Kidney capillary endothelial cell (primary cell): ENCODE measurements at regions not wholly inside any gene's neighbourhood (a gene's known extent, or its start where the extent isn't known, plus 50 kb on each side); places are given as distances from the start of the nearest gene placed in this dataset.

Source experiments
- DNase-seq: peaks from one replicate; pipeline ENCODE4 v3.0.0-alpha.2; 2018; ENCODE audit warnings: low spot score

- no peak for DNase-seq
Measured at GRCh38 chr14:31965735-31966598, 111.1 kb upstream of the ARHGAP5 start.

GRCh38 chr14:31966896-31967668, 110.0 kb upstream of the ARHGAP5 start:
- no peak for DNase-seq

GRCh38 chr14:31967669-31967975, 109.5 kb upstream of the ARHGAP5 start:
- DNase-seq = no peak

- DNase-seq = no peak
Measured at GRCh38 chr14:31968107-31968810, 108.8 kb upstream of the ARHGAP5 start.

- DNase-seq = no peak
Measured at GRCh38 chr14:31968956-31969698, 108.0 kb upstream of the ARHGAP5 start.

GRCh38 chr14:31969699-31970240, 107.3 kb upstream of the ARHGAP5 start:
- no peak for DNase-seq

- no peak for DNase-seq
Measured at GRCh38 chr14:31970744-31971143, 106.4 kb upstream of the ARHGAP5 start.

GRCh38 chr14:31971612-31972011, 105.5 kb upstream of the ARHGAP5 start:
- DNase-seq = no peak

- DNase-seq = no peak
Measured at GRCh38 chr14:31977001-31977556, 100.0 kb upstream of the ARHGAP5 start.

GRCh38 chr14:31978423-31978822, 98.7 kb upstream of the ARHGAP5 start:
- DNase-seq = no peak

GRCh38 chr14:31982642-31983041, 94.5 kb upstream of the ARHGAP5 start:
- DNase-seq = no peak

- DNase-seq = no peak
Measured at GRCh38 chr14:31986405-31986804, 90.7 kb upstream of the ARHGAP5 start.

- no peak for DNase-seq
Measured at GRCh38 chr14:31987721-31988120, 89.4 kb upstream of the ARHGAP5 start.

- DNase-seq = no peak
Measured at GRCh38 chr14:31988244-31988643, 88.9 kb upstream of the ARHGAP5 start.

- DNase-seq = no peak
Measured at GRCh38 chr14:31990183-31990857, 86.8 kb upstream of the ARHGAP5 start.

- no peak for DNase-seq
Measured at GRCh38 chr14:31990926-31991572, 86.1 kb upstream of the ARHGAP5 start.

GRCh38 chr14:31992011-31992447, 85.1 kb upstream of the ARHGAP5 start:
- DNase-seq = peak; percentile 23

GRCh38 chr14:31993521-31993951, 83.6 kb upstream of the ARHGAP5 start:
- DNase-seq = no peak

- DNase-seq = no peak
Measured at GRCh38 chr14:31994391-31995033, 82.6 kb upstream of the ARHGAP5 start.

GRCh38 chr14:32003585-32003984, 73.5 kb upstream of the ARHGAP5 start:
- no peak for DNase-seq
